H9 (cell line): ENCODE measurements at regions not wholly inside any gene's neighbourhood (a gene's known extent, or its start where the extent isn't known, plus 50 kb on each side); places are given as distances from the start of the nearest gene placed in this dataset.
"Not testable (repeated sequence)": the region's sequence is repeated elsewhere in the genome, so short reads cannot be mapped to it uniquely, and the experiment has no call there.

Experiments
- DNase-seq: peaks from one replicate; pipeline ENCODE4 v3.0.0-alpha.2; 2017
- H2AFZ ChIP-seq: one replicate; pipeline ENCODE4 v1.6.1; 2013; ENCODE audit warnings: mild to moderate bottlenecking, low read length, control low read depth, moderate library complexity
- H2AK5ac ChIP-seq: 2 replicates; pipeline ENCODE4 v1.6.1; 2013; ENCODE audit warnings: low read length, control low read depth, mixed read lengths; ENCODE audit not compliant: insufficient read length
- H2BK120ac ChIP-seq: one replicate; pipeline ENCODE4 v1.6.1; 2013; ENCODE audit warnings: low read depth, mild to moderate bottlenecking, low read length, control low read depth, inconsistent platforms; ENCODE audit not compliant: poor library complexity, severe bottlenecking
- H2BK12ac ChIP-seq: 2 replicates; pipeline ENCODE4 v1.6.1; 2013; ENCODE audit warnings: low read length, control low read depth, mixed read lengths, low read depth; ENCODE audit not compliant: insufficient read length
- H2BK15ac ChIP-seq: 2 replicates; pipeline ENCODE4 v1.6.1; 2013; ENCODE audit warnings: low read depth, low read length, control low read depth
- H2BK20ac ChIP-seq: one replicate; pipeline ENCODE4 v1.6.1; 2013; ENCODE audit warnings: low read depth, mild to moderate bottlenecking, low read length, control low read depth, inconsistent platforms; ENCODE audit not compliant: poor library complexity, severe bottlenecking
- H2BK5ac ChIP-seq: 2 replicates; pipeline ENCODE4 v1.6.1; 2013; ENCODE audit warnings: low read length, control low read depth, mixed read lengths; ENCODE audit not compliant: insufficient read length
- H3K14ac ChIP-seq: 2 replicates; pipeline ENCODE4 v1.6.1; 2013; ENCODE audit warnings: low read length, control low read depth; ENCODE audit not compliant: insufficient read depth
- H3K18ac ChIP-seq: 2 replicates; pipeline ENCODE4 v1.6.1; 2013; ENCODE audit warnings: low read depth, mild to moderate bottlenecking, mixed read lengths, low read length, control low read depth; ENCODE audit not compliant: insufficient read length
- H3K23ac ChIP-seq: 2 replicates; pipeline ENCODE4 v1.6.1; 2013; ENCODE audit warnings: low read length, control low read depth, mixed read lengths, low read depth; ENCODE audit not compliant: insufficient read length
- H3K23me2 ChIP-seq: 2 replicates; pipeline ENCODE4 v1.6.1; 2013; ENCODE audit warnings: low read depth, mild to moderate bottlenecking, mixed read lengths, low read length, control low read depth; ENCODE audit not compliant: insufficient read length, poor library complexity, severe bottlenecking
- H3K27ac ChIP-seq: 2 replicates; pipeline ENCODE4 v1.5.1; 2013; ENCODE audit warnings: low read length, control low read depth, mixed read lengths, low read depth; ENCODE audit not compliant: insufficient read length
- H3K27me3 ChIP-seq: 2 replicates; pipeline ENCODE4 v1.6.1; 2013; ENCODE audit warnings: low read length, control low read depth, inconsistent platforms; ENCODE audit not compliant: insufficient read depth
- H3K4ac ChIP-seq: 2 replicates; pipeline ENCODE4 v1.6.1; 2013; ENCODE audit warnings: low read depth, mild to moderate bottlenecking, control low read depth, inconsistent platforms, low read length, moderate library complexity
- H3K4me1 ChIP-seq: 2 replicates; pipeline ENCODE4 v1.6.1; 2013; ENCODE audit warnings: low read length, control low read depth, inconsistent platforms; ENCODE audit not compliant: insufficient read depth
- H3K4me2 ChIP-seq: 2 replicates; pipeline ENCODE4 v1.6.1; 2013; ENCODE audit warnings: low read length, control low read depth, mixed read lengths; ENCODE audit not compliant: insufficient read length, insufficient read depth
- H3K56ac ChIP-seq: 2 replicates; pipeline ENCODE4 v1.6.1; 2013; ENCODE audit warnings: low read depth, mild to moderate bottlenecking, mixed read lengths, low read length, control low read depth; ENCODE audit not compliant: insufficient read length
- H3K79me1 ChIP-seq: 2 replicates; pipeline ENCODE4 v1.6.1; 2013; ENCODE audit warnings: low read depth, mild to moderate bottlenecking, moderate library complexity, low read length, control low read depth, inconsistent platforms; ENCODE audit not compliant: insufficient read depth, poor library complexity, severe bottlenecking
- H3K79me2 ChIP-seq: 2 replicates; pipeline ENCODE4 v1.6.1; 2013; ENCODE audit warnings: low read length, control low read depth, inconsistent platforms; ENCODE audit not compliant: insufficient read depth
- H3K9ac ChIP-seq: 2 replicates; pipeline ENCODE4 v1.6.1; 2013; ENCODE audit warnings: low read length, control low read depth, mixed read lengths; ENCODE audit not compliant: insufficient read length; ENCODE audit errors: extremely low read depth
- H3K9me3 ChIP-seq: one replicate; pipeline ENCODE4 v1.6.1; 2013; ENCODE audit warnings: low read depth, low read length, inconsistent platforms; ENCODE audit not compliant: control insufficient read depth
- H3T11ph ChIP-seq: one replicate; pipeline ENCODE4 v1.6.1; 2013; ENCODE audit warnings: mild to moderate bottlenecking, low read length, control low read depth, inconsistent platforms
- H4K20me1 ChIP-seq: one replicate; pipeline ENCODE4 v1.6.1; 2013; ENCODE audit not compliant: control insufficient read depth, insufficient read length, insufficient read depth
- H4K5ac ChIP-seq: 2 replicates; pipeline ENCODE4 v1.6.1; 2013; ENCODE audit warnings: low read depth, mild to moderate bottlenecking, mixed read lengths, low read length, control low read depth; ENCODE audit not compliant: insufficient read length
- H4K8ac ChIP-seq: replicated peaks from 2 replicates; pipeline ENCODE4 v1.6.1; 2013; ENCODE audit warnings: low read length, control low read depth, mixed read lengths, low read depth; ENCODE audit not compliant: insufficient read length
- H4K91ac ChIP-seq: 2 replicates; pipeline ENCODE4 v1.6.1; 2013; ENCODE audit warnings: low read depth, mild to moderate bottlenecking, moderate library complexity, mixed read lengths, low read length, control low read depth; ENCODE audit not compliant: insufficient read length
- H3K27ac Mint-ChIP-seq, 3 experiments: 2 replicates in 2 of 3; 3 replicates in 1 of 3; pipeline ENCODE4 v1.8.0; 2020 to 2021; ENCODE audit warnings: mixed read lengths in 3 of 3, mild to moderate bottlenecking in 1 of 3, moderate library complexity in 1 of 3
- H3K27me3 Mint-ChIP-seq: 2 replicates; pipeline ENCODE4 v1.8.0; 2021; ENCODE audit warnings: low read depth, mild to moderate bottlenecking, moderate library complexity, mixed read lengths
- H3K36me3 Mint-ChIP-seq, 3 experiments: 2 replicates in 2 of 3; 3 replicates in 1 of 3; pipeline ENCODE4 v1.8.0; 2020 to 2021; ENCODE audit warnings: low read depth in 3 of 3, mixed read lengths in 3 of 3; ENCODE audit not compliant: insufficient read depth in 1 of 3
- H3K4me1 Mint-ChIP-seq, 2 experiments: 2 replicates each; pipeline ENCODE4 v1.8.0; 2020; ENCODE audit warnings: mixed read lengths in 2 of 2
- H3K4me3 Mint-ChIP-seq, 2 experiments: 2 replicates in 1 of 2; 3 replicates in 1 of 2; pipeline ENCODE4 v1.8.0; 2020 to 2021; ENCODE audit warnings: mild to moderate bottlenecking in 2 of 2, mixed read lengths in 2 of 2, moderate library complexity in 1 of 2
- H3K9me3 Mint-ChIP-seq, 2 experiments: 2 replicates in 1 of 2; 3 replicates in 1 of 2; pipeline ENCODE4 v1.8.0; 2020; ENCODE audit warnings: mild to moderate bottlenecking in 2 of 2, mixed read lengths in 2 of 2, moderate library complexity in 1 of 2
- WGBS: extraction: QIAGEN DNeasy Blood & Tissue Kit; methylation state at CpG from one replicate; pipeline ENCODE4 v1.1.7; 2013; ENCODE audit warnings: missing lambda C conversion rate, low lambda C conversion rate, mixed read lengths; ENCODE audit not compliant: insufficient read length; ENCODE audit errors: extremely low coverage; 5-methylcytosine and 5-hydroxymethylcytosine counted together

DNA sequence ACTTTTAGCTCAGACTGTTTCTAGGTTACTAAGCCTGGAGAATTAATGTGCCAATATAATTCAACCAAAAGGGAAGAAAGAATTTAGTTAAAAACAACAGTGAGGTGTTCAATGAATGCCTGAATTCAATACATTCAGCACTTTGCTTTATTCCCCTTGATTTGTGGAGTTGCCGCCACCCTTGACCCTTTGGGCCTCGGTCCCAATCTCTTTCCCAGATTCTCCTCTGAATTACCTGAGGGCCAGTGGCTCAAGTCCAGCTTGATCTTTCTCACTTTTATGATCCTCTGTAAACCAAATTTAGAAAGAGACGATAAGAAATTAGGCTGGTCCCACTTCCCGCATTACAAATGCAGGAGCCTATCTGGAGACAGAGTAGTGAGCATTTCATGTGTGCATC lies 98.7 kb downstream of the NBPF8 start:
- H3K79me1 ChIP-seq, H3K4me1 ChIP-seq, H3K27ac ChIP-seq, H3K4me2 ChIP-seq, H3K14ac ChIP-seq, H3K9me3 ChIP-seq, H3K4me3 Mint-ChIP-seq, H3K4ac ChIP-seq, DNase-seq, H3K23ac ChIP-seq, H3K79me2 ChIP-seq, H3K27me3 ChIP-seq, H4K20me1 ChIP-seq, H4K8ac ChIP-seq, H3K18ac ChIP-seq, H2BK20ac ChIP-seq, H3K23me2 ChIP-seq, H4K5ac ChIP-seq, H3K9ac ChIP-seq, H2BK5ac ChIP-seq, H3K27me3 Mint-ChIP-seq, H3K56ac ChIP-seq, H3K4me1 Mint-ChIP-seq, H2BK12ac ChIP-seq, H3K36me3 Mint-ChIP-seq, H3K9me3 Mint-ChIP-seq, H2AK5ac ChIP-seq, H2BK120ac ChIP-seq, H2AFZ ChIP-seq, H3T11ph ChIP-seq, H4K91ac ChIP-seq, H2BK15ac ChIP-seq, H3K27ac Mint-ChIP-seq: not testable (repeated sequence)
- WGBS, result no CpG with 5 or more reads among the region's 4 CpGs

DNA sequence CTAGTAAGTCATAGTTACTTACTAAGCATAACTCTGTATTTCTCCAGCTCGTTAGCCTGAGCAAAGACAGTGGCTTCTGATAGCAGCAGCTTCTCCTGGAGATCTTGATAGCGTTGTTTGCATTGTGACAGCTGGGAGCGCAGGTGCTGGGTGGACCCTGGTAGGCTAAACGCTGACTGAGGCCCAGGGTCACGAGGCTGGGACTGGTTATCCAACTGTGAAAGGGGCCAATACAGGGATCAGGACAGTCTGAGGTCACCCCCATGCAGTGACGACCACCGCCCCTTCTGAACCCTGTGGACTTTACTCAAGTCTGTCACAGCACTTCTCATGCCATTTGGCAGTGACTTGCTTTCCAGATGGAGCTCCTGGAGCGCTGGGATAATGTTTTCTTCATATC lies 104.4 kb downstream of the NBPF8 start:
- not testable (repeated sequence) for H3K4me3 Mint-ChIP-seq, H2BK12ac ChIP-seq

More for the DNA sequence above, 104.4 kb downstream of the NBPF8 start:
- H2BK20ac ChIP-seq, H4K8ac ChIP-seq, H3K4me1 Mint-ChIP-seq, H3K36me3 Mint-ChIP-seq, H3K4me1 ChIP-seq, H3K79me2 ChIP-seq, H3K79me1 ChIP-seq, DNase-seq, H3T11ph ChIP-seq, H3K4ac ChIP-seq, H2AK5ac ChIP-seq, H3K14ac ChIP-seq, H4K91ac ChIP-seq, H3K9ac ChIP-seq, H4K20me1 ChIP-seq, H2BK5ac ChIP-seq, H3K23me2 ChIP-seq, H3K56ac ChIP-seq, H3K18ac ChIP-seq, H3K9me3 ChIP-seq, H3K9me3 Mint-ChIP-seq, H4K5ac ChIP-seq, H3K27ac ChIP-seq, H3K27me3 ChIP-seq, H2AFZ ChIP-seq, H3K23ac ChIP-seq, H2BK120ac ChIP-seq, H3K27me3 Mint-ChIP-seq, H3K27ac Mint-ChIP-seq, H2BK15ac ChIP-seq, H3K4me2 ChIP-seq: not testable (repeated sequence)
- WGBS, result no CpG with 5 or more reads among the region's 8 CpGs
